GM11168 (cell line): ENCODE measurements at regions not wholly inside any gene's neighbourhood (a gene's known extent, or its start where the extent isn't known, plus 50 kb on each side); places are given as distances from the start of the nearest gene placed in this dataset.

Source experiments
- in situ Hi-C: fragments of 300-500 bp; cut with MboI; formaldehyde crosslinking; loops from one replicate; pipeline ENCODE4 v1.12.0; 2022; ENCODE audit warnings: low sequenced_read_pairs; ENCODE audit not compliant: unreplicated experiment

DNA sequence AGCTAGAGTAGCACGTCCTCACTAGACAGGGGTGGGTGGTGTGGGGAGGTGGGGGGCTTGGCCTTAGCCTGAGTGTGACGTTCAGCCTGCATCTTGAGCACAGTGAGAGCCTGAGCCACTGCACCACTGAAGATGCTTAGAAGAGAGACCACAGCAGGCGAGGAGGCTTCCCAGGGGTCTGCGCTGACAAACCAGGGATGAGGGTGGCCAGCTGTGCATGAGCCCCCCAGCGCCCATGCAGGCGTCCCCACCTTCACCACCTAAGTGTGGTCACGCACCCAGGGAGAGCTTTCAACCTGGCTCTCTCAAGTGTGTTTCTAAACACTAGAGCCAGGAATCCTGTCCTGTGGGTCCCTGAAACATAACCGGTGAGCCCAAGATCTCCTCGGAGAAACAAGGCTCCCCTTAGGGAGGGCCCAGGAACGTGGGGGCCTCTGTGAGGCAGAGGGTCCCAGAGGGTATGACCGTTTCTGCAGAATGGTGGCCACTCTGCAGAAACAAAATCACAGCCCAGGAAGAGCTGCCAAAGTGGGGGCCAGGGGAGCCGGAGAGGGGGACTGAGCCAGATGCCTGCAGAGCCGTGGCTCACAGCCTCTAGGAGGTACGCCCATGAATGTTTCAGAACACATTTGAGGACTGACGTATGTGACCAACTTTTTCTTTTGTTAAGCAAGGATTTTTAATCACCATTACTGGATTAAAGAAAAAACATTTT, 85.2 kb upstream of the INSIG1 start:
- in situ Hi-C loops, result no loop called here

DNA sequence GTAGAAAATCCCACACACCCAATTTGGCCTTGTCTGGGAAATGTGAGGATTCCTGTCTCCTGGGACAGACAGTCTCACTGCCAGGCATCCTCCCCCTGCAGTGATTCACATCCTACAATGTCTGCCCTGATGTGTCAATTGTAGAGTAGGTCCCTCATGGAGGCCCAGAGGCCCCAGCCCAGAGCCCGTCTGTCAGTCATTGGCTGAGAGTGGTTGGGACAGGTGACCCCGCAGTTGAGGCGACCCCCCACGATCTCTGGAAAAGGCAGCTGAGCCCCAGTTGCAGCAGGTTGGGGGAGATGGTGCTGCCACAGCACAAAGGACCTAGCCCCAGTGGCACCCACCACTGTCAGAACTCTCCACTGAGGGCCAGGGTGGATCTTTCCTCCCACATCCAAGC, 84.3 kb upstream of the INSIG1 start:
- in situ Hi-C loops, result no loop called here

DNA sequence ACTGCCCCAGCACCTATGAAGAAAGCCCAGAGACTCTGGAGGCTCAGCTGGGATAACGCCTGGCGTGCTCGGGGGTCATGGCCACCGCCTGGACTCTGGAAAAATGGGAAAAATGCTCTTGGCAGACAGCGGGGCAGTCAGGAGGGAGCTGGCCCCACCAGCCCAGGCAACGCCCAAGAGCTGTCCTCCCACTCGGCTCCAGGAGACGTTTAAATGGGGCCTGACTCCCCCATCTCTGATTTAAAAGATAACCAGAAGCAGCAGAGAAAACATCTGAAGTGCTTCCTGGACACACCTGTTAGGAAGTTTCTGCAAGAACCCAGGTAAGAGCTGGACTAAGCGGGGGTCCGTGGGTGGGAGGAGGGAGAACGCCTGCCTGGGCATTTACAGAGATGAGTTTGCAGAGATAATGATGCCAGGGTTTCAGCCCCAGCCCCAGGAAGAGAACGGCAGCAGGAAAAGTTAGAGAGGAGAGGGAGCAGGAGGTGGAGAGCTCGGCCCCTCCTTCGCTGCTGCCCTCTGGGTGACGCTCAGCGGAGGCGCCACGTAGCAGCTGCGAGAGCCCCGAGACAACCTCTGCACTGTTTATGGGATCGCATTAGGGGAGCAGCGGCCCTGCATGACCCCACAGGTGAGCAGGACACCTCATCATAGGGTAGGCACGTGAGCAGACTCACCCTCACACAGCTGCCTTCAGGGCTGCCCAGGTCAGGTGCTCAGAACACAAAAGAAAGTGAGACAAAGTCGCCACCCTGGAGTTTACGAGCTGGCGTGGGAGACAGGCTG, 83.5 kb upstream of the INSIG1 start:
- in situ Hi-C loops, result no loop called here

DNA sequence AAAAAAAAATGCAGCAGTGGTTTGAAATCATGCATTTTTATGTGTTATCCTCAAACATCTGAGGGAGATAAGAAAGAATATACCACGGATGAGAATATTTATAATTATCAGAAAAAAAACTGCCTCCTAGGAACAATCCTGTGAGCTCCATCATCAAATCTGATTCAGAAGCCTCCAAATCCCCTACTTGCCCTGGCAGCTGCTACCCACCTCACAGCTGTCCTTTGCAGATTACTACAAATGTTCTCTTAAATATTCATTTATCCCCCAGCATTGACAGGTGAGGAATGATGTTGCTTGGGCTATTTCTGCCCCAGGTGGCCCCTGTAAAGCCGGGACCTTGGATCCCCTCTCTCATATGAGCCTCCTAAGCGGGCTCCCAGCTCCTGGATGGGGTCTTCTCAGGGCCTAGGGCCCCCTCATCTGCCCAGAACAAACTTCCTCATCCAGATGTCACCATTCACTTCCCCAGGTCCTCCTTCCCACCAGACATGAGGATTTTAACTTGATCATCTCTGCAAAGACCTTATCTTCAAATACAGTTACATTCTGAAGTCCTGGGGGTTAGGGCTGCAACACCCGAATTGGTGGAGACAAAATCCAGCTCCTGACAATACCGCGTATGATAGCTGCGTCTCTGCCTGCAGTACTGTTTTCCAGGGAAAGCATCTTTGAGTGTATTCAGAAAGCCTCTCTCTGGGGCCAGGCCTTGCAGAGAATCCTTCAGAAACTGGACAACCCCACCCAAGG, 81.9 kb upstream of the INSIG1 start:
- in situ Hi-C loops, result loop anchor here (5.0 kb wide), 1 partner anchor 67 kb away; no protein-coding TSS in a partner anchor

DNA sequence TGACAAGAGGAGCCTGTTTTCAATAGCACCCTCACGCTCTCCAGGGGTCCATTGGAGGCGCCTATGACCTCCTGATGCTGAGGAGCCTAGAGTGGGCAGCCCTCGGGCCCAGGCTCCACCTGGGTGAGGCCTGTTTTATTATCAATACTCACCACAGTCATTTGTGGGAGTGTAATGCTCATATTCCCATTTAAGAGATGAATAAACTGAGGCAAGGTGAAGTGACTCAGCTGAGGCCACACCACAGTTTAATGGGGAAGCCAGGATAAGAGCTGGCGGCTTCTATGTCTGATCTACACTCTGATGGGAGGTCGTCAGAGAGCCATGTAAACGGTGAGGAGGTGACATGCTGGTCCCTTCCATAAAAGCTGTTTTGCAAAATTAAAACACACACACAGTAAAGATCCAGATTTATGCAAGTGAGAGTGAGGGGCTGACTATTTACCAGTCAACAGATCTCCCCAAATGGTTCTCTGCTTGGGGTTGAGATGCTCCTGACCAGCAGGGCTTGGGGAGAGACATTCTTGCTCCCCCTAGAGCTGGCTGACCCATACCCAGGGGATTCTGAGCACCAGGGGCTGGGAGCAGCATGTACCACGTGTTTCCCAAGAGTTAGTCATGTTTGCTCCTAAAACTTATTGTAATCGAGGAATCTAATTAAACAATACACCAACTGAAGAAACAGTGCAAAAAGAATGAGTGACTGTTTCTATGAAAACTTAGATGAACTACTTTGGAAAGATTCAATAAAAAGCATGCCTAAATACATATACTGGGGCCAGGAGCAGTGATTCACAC, 81.0 kb upstream of the INSIG1 start:
- in situ Hi-C loops, result loop anchor here (5.0 kb wide), 1 partner anchor 66 kb away; no protein-coding TSS in a partner anchor

DNA sequence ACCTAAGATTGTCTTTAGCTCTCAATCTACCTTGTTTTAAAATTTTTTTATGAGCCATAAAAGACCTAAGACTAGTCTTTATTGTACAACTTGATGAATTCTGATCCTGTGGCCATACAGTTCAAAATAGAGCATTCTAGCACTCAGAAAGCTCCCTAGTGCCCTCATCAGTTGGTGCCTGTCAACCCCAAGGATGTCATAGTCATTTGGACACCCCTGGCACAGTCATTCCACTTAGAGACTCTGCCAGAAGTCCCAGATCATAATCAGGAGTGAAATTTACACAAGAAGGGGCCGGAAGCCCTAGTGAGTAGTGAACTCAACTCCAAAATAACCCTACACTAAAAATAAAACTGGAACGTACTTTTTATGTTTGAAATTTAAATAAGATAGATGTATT, 80.0 kb upstream of the INSIG1 start:
- in situ Hi-C loops, result loop anchor here (5.0 kb wide), 1 partner anchor 65 kb away; no protein-coding TSS in a partner anchor

DNA sequence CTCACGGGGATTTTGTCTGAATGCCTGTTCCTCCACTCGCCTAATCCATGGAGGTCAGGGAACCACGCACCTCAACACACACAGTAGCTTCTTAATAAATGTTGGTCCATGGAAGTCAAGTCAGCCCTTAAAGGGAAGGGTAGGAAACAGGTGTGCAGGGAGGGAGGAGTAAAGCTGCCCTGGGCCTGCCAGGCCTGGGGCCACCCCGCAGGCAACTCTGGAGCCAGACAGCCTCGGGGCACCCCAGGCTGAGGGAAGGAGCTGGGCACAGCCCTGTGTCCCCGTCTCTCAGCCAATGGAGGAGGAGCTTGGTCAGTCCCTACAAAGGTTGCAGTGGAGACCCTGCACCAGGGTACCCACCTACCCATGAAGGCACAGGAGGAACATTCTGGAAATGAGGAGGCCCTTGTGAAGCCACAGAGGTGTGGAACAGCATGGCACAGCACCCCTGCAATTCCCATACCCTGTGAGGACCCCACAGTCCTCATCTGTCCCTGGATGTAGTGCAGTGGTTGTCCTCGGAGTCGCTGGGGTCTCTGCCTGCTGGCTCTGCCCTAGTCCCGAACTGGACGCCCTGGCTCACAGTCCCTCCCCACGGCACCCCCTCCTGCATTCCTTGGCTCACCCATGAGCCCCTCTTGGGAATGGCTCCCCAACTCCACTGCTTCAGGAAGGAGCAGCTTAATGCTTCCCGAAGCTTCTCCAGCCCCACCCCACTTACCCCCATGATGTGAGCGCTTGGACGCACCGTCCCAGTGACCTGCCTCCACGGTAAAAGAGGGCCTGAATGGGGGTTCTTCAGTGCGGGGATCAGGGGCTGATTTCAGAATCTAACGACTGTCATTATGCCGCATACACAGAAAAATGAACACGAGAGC, 79.2 kb upstream of the INSIG1 start:
- in situ Hi-C loops, result loop anchor here (5.0 kb wide), 1 partner anchor 64 kb away; no protein-coding TSS in a partner anchor

DNA sequence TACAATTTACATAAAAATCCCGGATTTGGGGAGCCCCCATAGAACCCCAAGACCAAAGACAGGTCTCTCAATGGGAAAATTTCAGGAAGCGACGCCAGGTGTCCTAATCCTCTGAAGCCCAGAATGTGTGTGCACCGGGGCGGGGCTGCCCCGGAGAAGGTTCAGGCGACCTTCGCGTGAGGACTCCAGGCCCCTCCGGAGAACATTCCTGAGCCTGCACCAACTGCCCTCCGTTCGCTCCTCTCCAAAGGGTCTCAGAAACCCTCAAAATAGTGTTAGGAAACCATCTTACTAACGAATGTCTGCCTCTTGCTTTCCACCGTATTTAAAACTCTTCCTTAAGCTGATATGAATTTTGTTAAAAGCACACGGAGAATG, 78.5 kb upstream of the INSIG1 start:
- in situ Hi-C loops, result loop anchor here (5.0 kb wide), 1 partner anchor 63 kb away; no protein-coding TSS in a partner anchor

DNA sequence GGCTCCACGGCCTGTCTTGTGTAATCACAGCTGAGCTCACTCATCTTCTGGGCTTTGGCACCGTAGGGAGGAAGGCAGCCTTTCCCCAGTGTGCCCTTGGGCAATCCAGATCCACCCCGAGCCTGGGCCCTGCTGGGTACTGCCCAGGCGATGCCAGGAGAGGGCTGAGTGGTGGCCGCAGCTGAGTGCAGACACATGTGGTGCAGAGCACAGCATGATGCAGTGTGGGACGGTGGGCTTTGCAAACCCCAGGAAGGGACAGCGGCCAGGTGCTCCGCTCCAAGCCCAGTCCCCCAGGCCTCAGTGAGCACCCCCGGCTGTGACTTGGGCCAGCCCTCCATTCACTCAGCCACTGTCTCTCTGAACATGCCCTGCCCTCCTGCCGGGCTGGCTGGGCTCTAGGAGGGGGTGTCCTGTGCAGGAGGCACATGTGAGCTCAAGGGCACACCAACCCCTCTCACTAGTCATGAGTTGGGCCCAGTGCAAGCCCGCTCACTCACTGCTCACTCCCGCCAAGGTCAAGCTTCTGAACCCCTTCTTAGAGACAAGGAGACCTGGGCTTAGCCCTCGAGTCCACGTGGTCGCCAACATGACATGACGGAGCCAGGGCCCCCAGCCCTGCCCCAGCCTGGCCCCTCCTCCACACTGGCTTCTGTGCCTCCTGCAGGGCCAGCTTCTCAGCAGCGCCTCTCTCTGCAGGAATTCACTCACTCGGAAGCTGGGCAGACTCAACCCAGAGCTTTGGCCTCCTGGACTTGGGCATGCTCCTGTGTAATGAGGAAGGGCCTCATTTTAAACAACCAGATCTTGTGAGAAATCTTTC, 77.5 kb upstream of the INSIG1 start:
- in situ Hi-C loops, result loop anchor here (5.0 kb wide), 1 partner anchor 62 kb away; no protein-coding TSS in a partner anchor

DNA sequence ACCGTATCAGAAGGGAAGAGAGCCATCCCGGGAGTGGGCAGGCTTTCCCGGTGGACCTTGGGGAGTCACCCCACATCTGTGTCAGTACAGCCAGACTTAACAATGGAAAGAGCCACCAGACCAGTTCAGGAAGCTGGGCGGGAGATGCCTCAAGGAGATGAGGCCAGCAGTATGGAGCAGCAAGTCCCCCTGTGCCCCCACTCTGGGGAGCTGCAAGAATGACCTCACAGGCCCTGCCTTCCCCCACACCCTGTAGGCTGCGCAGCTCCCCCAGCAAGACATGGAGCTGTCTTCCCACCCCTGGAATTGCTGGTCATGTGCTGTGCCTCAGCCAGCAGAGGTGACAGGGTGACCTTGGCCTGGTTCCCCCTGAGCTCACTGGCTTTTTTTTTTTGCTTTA, 76.8 kb upstream of the INSIG1 start:
- in situ Hi-C loops, result no loop called here

DNA sequence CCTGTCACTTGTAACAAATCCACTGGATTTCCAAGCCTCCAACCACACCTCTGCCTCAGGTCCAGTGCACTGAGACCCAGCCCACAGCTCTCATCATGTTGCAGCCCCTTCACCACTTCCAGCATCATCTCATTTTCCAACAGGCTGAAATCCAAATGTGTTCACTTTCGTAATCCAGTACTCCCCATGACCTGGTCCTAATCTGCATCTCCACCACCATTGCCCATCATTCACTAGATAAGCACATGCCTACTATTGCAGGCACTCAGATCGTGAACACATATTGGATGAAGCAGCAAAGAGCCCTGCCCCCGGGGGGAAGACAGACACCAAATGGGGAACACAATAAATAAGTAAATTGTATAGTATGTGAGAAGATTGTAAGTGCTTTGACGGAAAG, 76.1 kb upstream of the INSIG1 start:
- in situ Hi-C loops, result no loop called here

DNA sequence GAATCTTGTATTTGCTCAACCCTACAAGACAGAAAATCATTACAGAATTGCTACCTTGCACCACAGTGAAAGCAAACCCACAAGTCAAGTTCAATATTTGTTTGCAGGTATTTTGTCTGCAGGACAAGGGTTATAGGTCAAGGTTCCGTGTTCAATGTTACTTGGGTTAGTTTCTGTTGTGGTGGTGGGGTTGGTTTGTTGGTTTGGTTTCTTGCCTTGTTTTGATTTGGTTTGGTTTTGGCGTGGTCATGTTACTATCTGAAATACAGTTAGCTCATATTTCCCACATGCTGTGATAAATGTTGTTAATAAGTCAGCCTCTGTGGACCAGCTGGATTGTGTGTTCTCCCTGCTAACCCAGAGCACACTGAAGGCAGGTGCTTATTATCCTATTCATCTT, 75.6 kb upstream of the INSIG1 start:
- in situ Hi-C loops, result no loop called here

DNA sequence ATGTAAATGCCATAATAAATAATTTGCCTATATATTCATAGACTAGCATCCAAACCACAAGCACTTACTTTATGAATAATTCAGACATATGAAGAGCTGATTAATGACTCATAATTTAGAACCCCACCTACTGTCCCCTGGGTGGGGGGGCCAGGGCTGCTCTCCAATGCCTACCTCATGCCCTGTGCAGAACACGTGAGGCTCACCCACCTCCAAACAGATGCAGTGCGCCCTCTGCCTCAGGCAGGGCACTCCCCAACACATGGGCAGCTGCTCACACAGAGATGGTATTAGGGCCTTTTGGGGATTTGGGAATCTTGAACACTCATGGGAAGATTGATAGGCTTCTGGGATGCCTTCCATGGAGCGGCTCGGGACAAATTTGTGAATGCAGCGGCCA, 75.1 kb upstream of the INSIG1 start:
- in situ Hi-C loops, result no loop called here

DNA sequence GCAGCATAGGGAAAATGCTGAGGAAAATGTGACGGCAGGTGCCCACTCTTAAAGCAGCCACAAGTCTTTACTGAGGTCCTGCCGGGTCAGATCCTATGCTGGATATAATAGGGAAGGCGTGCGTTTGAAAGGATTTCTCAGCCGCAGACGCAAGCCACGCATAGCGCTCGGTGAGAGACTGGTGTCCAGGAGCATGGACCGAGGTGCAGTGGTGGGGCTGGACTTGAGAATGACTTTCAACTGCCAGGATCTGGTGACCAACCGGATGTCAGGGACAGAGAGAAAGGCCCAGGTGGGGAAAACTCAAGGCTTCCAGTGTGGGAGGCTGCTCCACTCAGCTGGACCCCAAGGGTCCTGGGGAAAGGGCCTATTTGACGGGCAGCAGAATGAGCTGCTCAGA, 74.7 kb upstream of the INSIG1 start:
- in situ Hi-C loops, result no loop called here

DNA sequence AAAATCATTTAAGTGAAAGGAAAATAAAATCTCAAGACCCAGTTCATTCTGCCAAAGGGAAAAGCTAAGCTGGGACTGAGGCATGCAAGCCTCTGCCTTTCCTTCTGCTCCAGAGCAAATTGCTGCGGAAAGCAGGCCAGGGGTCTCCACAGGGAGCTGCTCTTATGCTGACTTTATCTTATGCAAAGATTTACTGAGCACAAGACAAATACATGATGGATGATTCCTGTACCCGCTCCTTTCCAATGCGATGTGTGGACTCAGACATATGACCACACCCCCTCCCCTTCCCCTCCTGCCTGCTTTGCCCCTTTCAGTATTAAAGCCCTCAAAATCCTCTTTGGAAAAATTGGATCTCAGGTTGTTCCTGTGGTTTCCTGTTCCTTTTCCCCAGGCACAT, 74.2 kb upstream of the INSIG1 start:
- in situ Hi-C loops, result no loop called here

DNA sequence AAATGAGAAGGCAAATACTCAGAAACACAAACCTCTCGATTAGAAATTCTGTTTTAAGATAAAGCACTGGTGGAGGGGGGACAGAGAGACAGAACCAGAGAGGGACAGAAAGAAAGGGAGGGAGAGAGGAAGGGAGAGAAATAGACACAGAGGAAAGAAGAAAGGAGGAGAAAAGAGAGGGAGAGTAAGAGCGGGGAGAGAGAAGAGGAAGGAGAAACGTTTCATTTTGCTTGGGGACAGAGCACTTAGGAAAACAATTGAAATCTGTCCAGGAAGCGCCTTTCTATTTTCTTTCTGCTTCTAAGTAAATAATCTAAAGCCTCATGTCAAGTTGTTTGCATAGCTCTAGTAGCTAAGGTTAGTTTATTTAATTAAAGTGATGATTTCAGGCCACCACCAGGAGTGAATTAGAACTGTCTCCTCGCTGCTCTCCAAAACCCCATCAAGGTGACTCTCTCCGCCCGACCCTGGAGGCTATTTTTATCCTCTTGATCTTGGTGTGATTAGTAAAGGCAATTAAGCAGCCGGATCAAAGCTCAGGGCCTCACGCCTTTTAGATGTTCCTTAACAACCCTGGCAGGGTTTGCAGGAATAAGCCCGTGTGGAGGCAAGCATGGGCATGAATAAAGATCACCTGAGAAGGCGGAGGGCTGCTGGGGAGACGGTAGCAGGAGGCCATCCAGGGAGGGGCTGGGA, 73.4 kb upstream of the INSIG1 start:
- in situ Hi-C loops, result no loop called here

DNA sequence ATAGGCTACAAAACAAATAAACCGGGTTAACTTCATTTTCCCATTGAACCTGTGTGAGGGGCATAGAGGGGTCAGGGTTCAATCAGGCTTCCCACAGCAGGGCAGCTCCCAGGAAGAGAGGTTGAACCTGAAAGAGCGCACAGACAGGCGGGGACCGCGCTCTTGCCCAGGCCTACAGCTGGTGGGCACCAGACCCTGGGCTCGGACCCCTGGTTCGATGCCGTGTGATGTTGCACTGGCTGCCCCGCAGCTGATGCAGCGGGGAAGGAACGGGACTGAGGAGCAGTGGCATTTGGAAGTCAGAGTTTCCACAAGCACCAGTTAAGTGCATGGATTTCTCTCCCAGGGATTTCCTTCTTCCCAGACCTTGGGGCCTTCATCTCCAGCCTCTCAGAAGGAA, 72.6 kb upstream of the INSIG1 start:
- in situ Hi-C loops, result no loop called here

DNA sequence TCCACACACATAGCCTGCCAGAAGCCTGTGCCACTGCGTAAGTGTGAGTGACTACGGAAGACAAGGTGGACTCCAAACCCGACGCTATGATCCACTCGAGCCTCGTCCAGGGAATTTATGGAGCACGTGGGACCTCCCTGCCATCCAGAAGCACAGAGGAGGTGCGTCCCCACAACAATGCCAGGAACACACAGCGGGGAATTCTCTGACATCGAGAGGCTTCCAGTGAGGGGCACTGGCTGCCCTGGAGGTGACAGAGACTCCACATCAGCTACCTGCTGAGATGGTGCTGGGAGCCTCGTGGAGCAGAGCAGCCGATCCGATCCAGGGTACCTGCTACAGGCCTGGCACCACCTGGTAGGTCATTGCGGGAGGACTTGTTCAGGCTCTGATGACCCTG, 72.2 kb upstream of the INSIG1 start:
- in situ Hi-C loops, result no loop called here
